NT2/D1 (cell line): ENCODE measurements at regions not wholly inside any gene's neighbourhood (a gene's known extent, or its start where the extent isn't known, plus 50 kb on each side); places are given as distances from the start of the nearest gene placed in this dataset.

ENCODE experiments used
- SUZ12 ChIP-seq: IDR thresholded peaks from 2 replicates; pipeline ENCODE4 v1.6.1; 2011; ENCODE audit not compliant: insufficient read length, insufficient read depth; ENCODE audit errors: extremely low read depth
- YY1 ChIP-seq: IDR thresholded peaks from 2 replicates; pipeline ENCODE4 v1.6.1; 2011; ENCODE audit not compliant: insufficient read length, insufficient read depth
- ZNF274 ChIP-seq: IDR thresholded peaks from 2 replicates; pipeline ENCODE4 v1.6.1; 2011; ENCODE audit warnings: mild to moderate bottlenecking, low read depth, low read length

GRCh38 chr10:5291501-5292195 lies 73.1 kb upstream of the UCN3 start:
- TF ChIP-seq SUZ12, result no peak
- no peak for TF ChIP-seq YY1
- no peak for TF ChIP-seq ZNF274
